ENCODE measurements at regions not wholly inside any gene's neighbourhood (a gene's known extent, or its start where the extent isn't known, plus 50 kb on each side); places are given as distances from the start of the nearest gene placed in this dataset.
A peak's percentile ranks its signal among the peaks of the same experiment; 100 is the strongest.

DNA sequence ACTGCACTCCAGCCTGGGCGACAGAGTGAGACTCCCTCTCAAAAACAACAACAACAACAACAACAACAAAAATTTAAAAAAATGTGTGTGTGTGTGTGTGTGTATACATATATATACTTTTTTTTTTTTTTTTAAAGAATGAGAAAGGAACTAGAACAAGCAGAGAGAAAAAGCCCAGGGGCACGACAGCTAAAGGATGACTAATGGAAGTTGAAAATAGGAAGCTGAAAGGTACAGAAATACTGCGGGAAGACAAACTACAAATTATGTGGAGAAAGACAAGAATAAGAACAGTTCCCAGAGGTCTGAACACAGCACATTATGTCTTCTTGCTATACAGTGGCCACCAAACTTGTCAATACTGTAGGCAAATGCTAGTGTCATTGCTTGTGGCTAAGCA is 141.9 kb upstream of the PRSS1 start:
- Histone ChIP-seq H3K27ac (no peak overlapping the region), H3K4me3 (ENCODE audit: low read depth in 1 of 2, low read length in 1 of 2) (no peak overlapping the region), H3K36me3 (no peaks in the 10 kb centered on the region), H3K27me3 (no peaks in the 10 kb centered on the region), H3K9me3 (no peaks in the 10 kb centered on the region), H3K4me1 (ENCODE audit: control insufficient read depth in 1 of 2, insufficient read depth in 1 of 2, low read depth in 1 of 2, low read length in 1 of 2) (no peaks in the 10 kb centered on the region)
- TF ChIP-seq CTCF (IDR thresholded peaks at IDR 0.05), result no peak

- TF ChIP-seq CTCF (IDR thresholded peaks at IDR 0.05), result no peak
- no peak overlapping the region for H3K4me3 ChIP-seq (ENCODE audit: low read depth in 1 of 2, low read length in 1 of 2)
- H3K27me3 ChIP-seq, result no peaks in the 10 kb centered on the region
- no peaks in the 10 kb centered on the region for H3K36me3 ChIP-seq
- H3K27ac ChIP-seq, result no peak overlapping the region
- no peaks in the 10 kb centered on the region for H3K4me1 ChIP-seq (ENCODE audit: control insufficient read depth in 1 of 2, insufficient read depth in 1 of 2, low read depth in 1 of 2, low read length in 1 of 2)
- no peaks in the 10 kb centered on the region for H3K9me3 ChIP-seq
Observed at GRCh38 chr7:142606081-142606480, 143.2 kb upstream of the PRSS1 start.

DNA sequence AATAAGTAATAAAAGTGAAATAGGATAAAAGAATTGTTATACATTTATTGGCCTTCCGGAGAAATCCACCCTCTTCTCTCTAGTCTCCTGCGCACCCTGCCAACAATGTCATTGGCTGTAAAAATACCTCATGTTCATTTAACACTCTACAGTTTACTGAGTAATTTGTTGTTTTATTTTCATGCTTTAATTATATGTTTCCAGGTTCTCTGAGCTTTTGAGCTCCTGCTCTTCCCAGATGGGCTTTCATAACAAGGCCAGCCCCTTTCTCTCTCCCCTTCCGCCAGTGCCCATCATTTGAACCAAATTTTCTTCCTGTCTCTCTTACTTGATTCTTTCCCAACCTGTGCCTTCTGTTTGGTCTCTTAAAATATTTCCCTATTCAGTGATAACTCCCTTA is 144.6 kb upstream of the PRSS1 start:
- H3K27ac ChIP-seq, result no peak overlapping the region
- TF ChIP-seq CTCF (IDR thresholded peaks at IDR 0.05), result no peak
- H3K36me3 ChIP-seq, result no peaks in the 10 kb centered on the region
- no peaks in the 10 kb centered on the region for H3K27me3 ChIP-seq
- no peaks in the 10 kb centered on the region for H3K4me1 ChIP-seq (ENCODE audit: control insufficient read depth in 1 of 2, insufficient read depth in 1 of 2, low read depth in 1 of 2, low read length in 1 of 2)
- no peak overlapping the region for H3K4me3 ChIP-seq (ENCODE audit: low read depth in 1 of 2, low read length in 1 of 2)
- no peaks in the 10 kb centered on the region for H3K9me3 ChIP-seq

GRCh38 chr7:142603870-142604448 is 145.3 kb upstream of the PRSS1 start:
- H3K4me3 ChIP-seq (ENCODE audit: low read depth in 1 of 2, low read length in 1 of 2), result no peak overlapping the region
- no peaks in the 10 kb centered on the region for H3K9me3 ChIP-seq
- no peaks in the 10 kb centered on the region for H3K27me3 ChIP-seq
- no peaks in the 10 kb centered on the region for H3K36me3 ChIP-seq
- no peaks in the 10 kb centered on the region for H3K4me1 ChIP-seq (ENCODE audit: control insufficient read depth in 1 of 2, insufficient read depth in 1 of 2, low read depth in 1 of 2, low read length in 1 of 2)
- H3K27ac ChIP-seq, result no peak overlapping the region
- TF ChIP-seq CTCF (IDR thresholded peaks at IDR 0.05), result peak; percentile 67

- no peaks in the 10 kb centered on the region for H3K4me1 ChIP-seq (ENCODE audit: control insufficient read depth in 1 of 2, insufficient read depth in 1 of 2, low read depth in 1 of 2, low read length in 1 of 2)
- no peak overlapping the region for H3K27ac ChIP-seq
- no peaks in the 10 kb centered on the region for H3K9me3 ChIP-seq
- H3K27me3 ChIP-seq, result no peaks in the 10 kb centered on the region
- TF ChIP-seq CTCF (IDR thresholded peaks at IDR 0.05), result no peak
- H3K36me3 ChIP-seq, result no peaks in the 10 kb centered on the region
- H3K4me3 ChIP-seq (ENCODE audit: low read depth in 1 of 2, low read length in 1 of 2), result no peak overlapping the region
Observed at GRCh38 chr7:142602756-142603155, 146.5 kb upstream of the PRSS1 start.

- Histone ChIP-seq H3K9me3 (no peaks in the 10 kb centered on the region), H3K36me3 (no peaks in the 10 kb centered on the region), H3K4me1 (ENCODE audit: control insufficient read depth in 1 of 2, insufficient read depth in 1 of 2, low read depth in 1 of 2, low read length in 1 of 2) (no peaks in the 10 kb centered on the region), H3K27ac (no peak overlapping the region), H3K4me3 (ENCODE audit: low read depth in 1 of 2, low read length in 1 of 2) (no peak overlapping the region), H3K27me3 (no peaks in the 10 kb centered on the region)
- TF ChIP-seq CTCF (IDR thresholded peaks at IDR 0.05), result no peak
Observed at GRCh38 chr7:142602183-142602582, 147.1 kb upstream of the PRSS1 start.

All from neutrophil (primary cell).